Uterus (tissue), 2 donors: ENCODE measurements at regions not wholly inside any gene's neighbourhood (a gene's known extent, or its start where the extent isn't known, plus 50 kb on each side); places are given as distances from the start of the nearest gene placed in this dataset.

ENCODE experiments used
- POLR2A ChIP-seq, 2 donors: fragments of 450-650 bp; IDR thresholded peaks; one replicate each; pipeline ENCODE4 v1.6.1; 2016; ENCODE audit warnings: antibody characterized with exemption in 2 of 2, mild to moderate bottlenecking in 1 of 2, moderate library complexity in 1 of 2
- TF ChIP-seq, protein P1 (sequence below), 4 experiments: fragments of 200-600 bp in 2 of 4; fragments of 450-650 bp in 2 of 4; sonication (generic) in 2 of 4; IDR thresholded peaks; one replicate each; pipeline ENCODE4 v1.5.1; 2016 to 2019; ENCODE audit warnings: antibody characterized with exemption in 4 of 4, mild to moderate bottlenecking in 2 of 4, moderate library complexity in 1 of 4

DNA sequence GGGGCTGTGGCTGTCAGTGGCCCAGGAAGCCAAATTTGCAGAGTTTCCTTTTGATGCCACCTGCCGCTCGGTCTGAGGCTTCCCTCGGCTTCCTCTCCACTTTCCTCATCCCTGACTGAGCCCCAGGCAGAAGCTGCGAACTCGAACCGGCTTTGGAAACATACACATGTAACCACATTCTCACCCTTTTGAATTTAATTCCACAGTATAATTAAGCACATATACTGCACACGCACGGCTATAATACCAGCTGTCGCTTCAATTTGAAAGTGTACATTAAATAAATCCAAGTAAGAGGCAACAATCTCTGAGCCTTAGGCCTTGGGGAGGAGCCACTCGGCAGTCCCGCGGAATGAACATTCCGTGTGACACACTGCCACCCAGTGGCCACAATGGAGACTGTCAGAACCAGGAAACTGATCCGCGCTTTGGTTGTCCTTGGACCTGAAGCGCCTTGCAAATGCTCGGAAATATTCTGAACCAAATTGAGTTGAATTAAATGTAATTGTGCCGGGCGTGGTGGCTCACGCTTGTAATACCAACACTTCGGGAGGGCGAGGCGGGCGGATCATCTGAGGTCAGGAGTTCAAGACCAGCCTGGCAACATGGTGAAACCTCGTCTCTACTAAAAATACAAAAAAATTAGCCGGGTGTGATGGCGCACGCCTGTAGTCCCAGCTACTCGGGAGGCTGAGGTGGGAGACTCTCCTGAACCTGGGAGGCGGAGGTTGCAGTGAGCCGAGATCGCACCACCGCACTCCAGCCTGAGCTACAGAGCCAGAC, 117.9 kb upstream of the TMPO start:
- TF ChIP-seq, protein P1, sequence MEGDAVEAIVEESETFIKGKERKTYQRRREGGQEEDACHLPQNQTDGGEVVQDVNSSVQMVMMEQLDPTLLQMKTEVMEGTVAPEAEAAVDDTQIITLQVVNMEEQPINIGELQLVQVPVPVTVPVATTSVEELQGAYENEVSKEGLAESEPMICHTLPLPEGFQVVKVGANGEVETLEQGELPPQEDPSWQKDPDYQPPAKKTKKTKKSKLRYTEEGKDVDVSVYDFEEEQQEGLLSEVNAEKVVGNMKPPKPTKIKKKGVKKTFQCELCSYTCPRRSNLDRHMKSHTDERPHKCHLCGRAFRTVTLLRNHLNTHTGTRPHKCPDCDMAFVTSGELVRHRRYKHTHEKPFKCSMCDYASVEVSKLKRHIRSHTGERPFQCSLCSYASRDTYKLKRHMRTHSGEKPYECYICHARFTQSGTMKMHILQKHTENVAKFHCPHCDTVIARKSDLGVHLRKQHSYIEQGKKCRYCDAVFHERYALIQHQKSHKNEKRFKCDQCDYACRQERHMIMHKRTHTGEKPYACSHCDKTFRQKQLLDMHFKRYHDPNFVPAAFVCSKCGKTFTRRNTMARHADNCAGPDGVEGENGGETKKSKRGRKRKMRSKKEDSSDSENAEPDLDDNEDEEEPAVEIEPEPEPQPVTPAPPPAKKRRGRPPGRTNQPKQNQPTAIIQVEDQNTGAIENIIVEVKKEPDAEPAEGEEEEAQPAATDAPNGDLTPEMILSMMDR (IDR thresholded peaks at IDR 0.05) = peak; percentile 81 to 91 (median 86)
- TF ChIP-seq POLR2A (IDR thresholded peaks at IDR 0.05) = no peak
